GM12878 (cell line): ENCODE measurements at regions not wholly inside any gene's neighbourhood (a gene's known extent, or its start where the extent isn't known, plus 50 kb on each side); places are given as distances from the start of the nearest gene placed in this dataset.

Experiments
- ATAC-seq: fragments of 200-7000 bp; cut with Tn5 transposase; 3 replicates; pipeline ENCODE4 v1.9.1; 2020; ENCODE audit warnings: mild to moderate bottlenecking, moderate library complexity
- BruUV-seq: library from RNA; stranded (reverse); fragments of 400-500 nt; replicated peaks from 2 replicates; lab custom pipeline; 2021; lab: Mats Ljungman, UMichigan
- CTCF ChIA-PET: fragments of 300-600 bp; sonication (Branson Sonifier 250); formaldehyde crosslinking; extraction: SDS; loops from one replicate; lab custom pipeline; 2021; ENCODE audit warnings: inconsistent platforms; lab: Yijun Ruan, JAX
- POLR2A ChIA-PET: fragments of 350-600 bp; formaldehyde crosslinking; extraction: SDS; loops from one replicate; lab custom pipeline; 2021; ENCODE audit warnings: inconsistent platforms; lab: Charles Lee
- RAD21 ChIA-PET: fragments of 300-600 bp; sonication (Branson Sonifier 250); formaldehyde crosslinking; loops from one replicate; lab custom pipeline; 2023; ENCODE audit warnings: antibody characterized with exemption; ENCODE audit not compliant: unreplicated experiment; lab: Charles Lee
- SMC1A ChIA-PET: fragments of 300-600 bp; sonication (Branson Sonifier 250); formaldehyde crosslinking; loops from one replicate; lab custom pipeline; 2023; ENCODE audit not compliant: unreplicated experiment, uncharacterized antibody; lab: Charles Lee
- DNase-seq: peaks from one replicate; pipeline ENCODE4 v3.0.0-alpha.2; 2011; ENCODE audit warnings: low read depth, low spot score
- FAIRE-seq: peaks from 3 replicates; lab custom pipeline; 2011; peaks lifted over from hg19 to GRCh38; lab: Jason Lieb, UNC
- H2AFZ ChIP-seq: 2 replicates; pipeline ENCODE4 v1.6.0; 2011; ENCODE audit warnings: low read depth, low read length, control low read depth; ENCODE audit not compliant: control insufficient read depth
- H3K27ac ChIP-seq: 2 replicates; pipeline ENCODE4 v1.5.1; 2011; ENCODE audit warnings: control low read depth; ENCODE audit not compliant: control insufficient read depth, insufficient read depth
- H3K27me3 ChIP-seq, 2 experiments: replicated peaks in 1 of 2; 2 replicates each; pipeline versions ENCODE4 v1.6.0 to v1.6.1; 2011; ENCODE audit warnings: low read length in 1 of 2; ENCODE audit not compliant: control insufficient read depth in 2 of 2, insufficient read depth in 2 of 2
- H3K36me3 ChIP-seq, 2 experiments: 2 replicates each; pipeline ENCODE4 v1.5.1; 2011; ENCODE audit warnings: low read length in 1 of 2; ENCODE audit not compliant: control insufficient read depth in 2 of 2, insufficient read depth in 2 of 2
- H3K4me1 ChIP-seq: 2 replicates; pipeline ENCODE4 v1.6.1; 2011; ENCODE audit warnings: mild to moderate bottlenecking, low read length, moderate library complexity, mixed read lengths; ENCODE audit not compliant: control insufficient read depth, insufficient read depth
- H3K4me2 ChIP-seq: 2 replicates; pipeline ENCODE4 v1.6.0; 2011; ENCODE audit warnings: control low read depth; ENCODE audit not compliant: control insufficient read depth, insufficient read depth
- H3K4me3 ChIP-seq: fragments of 200-600 bp; sonication (generic); 2 replicates; pipeline ENCODE4 v1.5.1; 2016
- H3K79me2 ChIP-seq: 2 replicates; pipeline ENCODE4 v1.6.0; 2011; ENCODE audit warnings: low read length; ENCODE audit not compliant: control insufficient read depth, insufficient read depth
- H3K9ac ChIP-seq: 2 replicates; pipeline ENCODE4 v1.8.0; 2011; ENCODE audit warnings: low read length, control low read depth, mixed read lengths; ENCODE audit not compliant: control insufficient read depth, insufficient read depth
- H3K9me3 ChIP-seq: replicated peaks from 3 replicates; pipeline ENCODE4 v1.5.1; 2011; ENCODE audit warnings: mild to moderate bottlenecking, low read length; ENCODE audit not compliant: control insufficient read depth, insufficient read depth
- H4K20me1 ChIP-seq: 2 replicates; pipeline ENCODE4 v1.6.0; 2011; ENCODE audit not compliant: control insufficient read depth, insufficient read depth
- CBFB ChIP-seq: IDR thresholded peaks from 2 replicates; pipeline ENCODE4 v1.6.1; 2016; ENCODE audit warnings: antibody characterized with exemption, low read depth
- CEBPB ChIP-seq, 2 experiments: fragments of 150-350 bp in 1 of 2; IDR thresholded peaks; 2 replicates each; pipeline ENCODE4 v1.6.1; 2012 to 2014; ENCODE audit warnings: low read depth in 2 of 2, low read length in 2 of 2, borderline replicate concordance in 1 of 2, inconsistent platforms in 1 of 2
- GABPA ChIP-seq: IDR thresholded peaks from 2 replicates; pipeline ENCODE4 v1.6.1; 2014; ENCODE audit warnings: antibody characterized with exemption, low read depth, mild to moderate bottlenecking, inconsistent platforms
- IKZF1 ChIP-seq: fragments of 450-650 bp; conservative IDR thresholded peaks from 2 replicates; pipeline ENCODE4 v1.6.1; 2017; ENCODE audit warnings: antibody characterized with exemption, mild to moderate bottlenecking
- NFXL1 ChIP-seq: fragments of 450-650 bp; IDR thresholded peaks from 2 replicates; pipeline ENCODE4 v1.6.1; 2017; ENCODE audit warnings: antibody characterized with exemption, mild to moderate bottlenecking, borderline replicate concordance
- TCF7 ChIP-seq: IDR thresholded peaks from 2 replicates; pipeline ENCODE4 v1.6.1; 2014; ENCODE audit warnings: antibody characterized with exemption, borderline replicate concordance
- ZNF687 ChIP-seq: fragments of 450-650 bp; IDR thresholded peaks from 2 replicates; pipeline ENCODE4 v1.6.1; 2017; ENCODE audit warnings: mild to moderate bottlenecking, moderate library complexity
- ZSCAN29 ChIP-seq: fragments of 450-650 bp; IDR thresholded peaks from 2 replicates; pipeline ENCODE4 v1.6.1; 2017; ENCODE audit warnings: mild to moderate bottlenecking, moderate library complexity
- WGBS: methylation state at CpG from one replicate; pipeline ENCODE4 v1.1.6; 2016; ENCODE audit warnings: low lambda C conversion rate; ENCODE audit not compliant: insufficient replicate concordance, insufficient coverage; ENCODE audit errors: missing lambda C conversion rate; 5-methylcytosine and 5-hydroxymethylcytosine counted together
- in situ Hi-C: fragments of 300-500 bp; cut with MboI; formaldehyde crosslinking; loops from 9 replicates; pipeline ENCODE4 v1.14.3; 2018; ENCODE audit warnings: mixed read lengths
- intact Hi-C: fragments of 100-400 bp; cut with micrococcal nuclease; formaldehyde crosslinking; loops from one replicate; pipeline ENCODE4 v1.14.2; 2022; ENCODE audit not compliant: unreplicated experiment

- H2AFZ ChIP-seq, result no peak overlapping the region
- BruUV-seq, result no TSS peak
- RAD21 ChIA-PET, result no interaction called here
- intact Hi-C loops (no loop called here), in situ Hi-C loops (no loop called here)
- no peak for ATAC-seq
- no peak overlapping the region for H3K4me2 ChIP-seq
- CTCF ChIA-PET, result no interaction called here
- no peak overlapping the region for H3K4me3 ChIP-seq
- H3K36me3 ChIP-seq, result no peaks in the 10 kb centered on the region
- H3K9ac ChIP-seq, result no peak overlapping the region
- no peaks in the 10 kb centered on the region for H3K27me3 ChIP-seq
- no peaks in the 10 kb centered on the region for H4K20me1 ChIP-seq
- SMC1A ChIA-PET, result no interaction called here
- no peak for TF ChIP-seq ZNF687
- no peak for TF ChIP-seq TCF7
- TF ChIP-seq GABPA, result no peak
- TF ChIP-seq CBFB, result no peak
- no peak for TF ChIP-seq NFXL1
- no peak for TF ChIP-seq ZSCAN29
- TF ChIP-seq IKZF1, result no peak
- TF ChIP-seq CEBPB (IDR thresholded peaks at IDR 0.05; ENCODE audit: borderline replicate concordance in 1 of 2, low read depth in 2 of 2, low read length in 2 of 2), result no peak
- no peaks in the 10 kb centered on the region for H3K79me2 ChIP-seq
- 4% methylated on average over 2 of the region's 2 CpGs for WGBS
- POLR2A ChIA-PET, result no interaction called here
- DNase-seq, result no peak
- no peak overlapping the region for H3K27ac ChIP-seq
- no peak for FAIRE-seq
- H3K4me1 ChIP-seq, result no peaks in the 10 kb centered on the region
- H3K9me3 ChIP-seq, result no peaks in the 10 kb centered on the region
These were observed 329.6 kb upstream of the NDST3 start for GRCh38 chr4:117704721-117705120.
